ENCODE measurements at regions not wholly inside any gene's neighbourhood (a gene's known extent, or its start where the extent isn't known, plus 50 kb on each side); places are given as distances from the start of the nearest gene placed in this dataset.

DNA sequence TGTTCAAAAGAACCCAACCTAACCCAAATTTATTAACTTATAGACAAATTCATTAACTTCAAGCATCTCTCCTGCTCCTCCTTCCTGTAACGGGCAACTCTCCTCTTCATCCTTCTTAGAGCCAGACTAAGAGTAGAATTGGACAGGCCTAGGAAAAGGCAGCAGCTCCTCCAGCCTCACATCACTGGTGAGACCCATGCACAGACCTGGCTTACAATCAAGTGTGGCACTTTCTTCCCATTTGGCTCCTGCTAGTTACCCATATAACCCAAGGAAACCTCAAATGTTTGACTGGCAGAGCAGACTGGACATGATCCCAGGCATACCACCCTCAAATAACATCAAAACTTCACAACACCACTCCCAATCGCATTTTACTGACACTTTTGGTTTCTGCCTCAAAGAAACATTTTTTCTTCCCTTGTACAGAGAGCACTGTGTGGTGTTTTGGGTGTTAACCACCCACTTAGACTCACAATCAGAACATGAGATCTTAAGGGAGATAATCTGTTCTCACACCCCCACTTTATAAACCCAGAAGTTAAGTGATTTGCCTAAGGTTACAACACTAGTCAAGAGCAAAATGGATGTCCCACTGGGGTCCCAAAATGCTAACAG, 101.4 kb downstream of the SIPA1L2 start:
- ChIA-PET POLR2A (ENCODE audit: low non-redundant PET) (no interaction called here), CTCF (interaction anchor here (0.6 kb wide), 1 partner anchor 9 kb away, joined by 3 read pairs; no protein-coding TSS in a partner anchor)
- DNase-seq (ENCODE audit: low spot score) = no peak
- no peak overlapping the region for H3K27ac ChIP-seq
- TF ChIP-seq, protein P1, sequence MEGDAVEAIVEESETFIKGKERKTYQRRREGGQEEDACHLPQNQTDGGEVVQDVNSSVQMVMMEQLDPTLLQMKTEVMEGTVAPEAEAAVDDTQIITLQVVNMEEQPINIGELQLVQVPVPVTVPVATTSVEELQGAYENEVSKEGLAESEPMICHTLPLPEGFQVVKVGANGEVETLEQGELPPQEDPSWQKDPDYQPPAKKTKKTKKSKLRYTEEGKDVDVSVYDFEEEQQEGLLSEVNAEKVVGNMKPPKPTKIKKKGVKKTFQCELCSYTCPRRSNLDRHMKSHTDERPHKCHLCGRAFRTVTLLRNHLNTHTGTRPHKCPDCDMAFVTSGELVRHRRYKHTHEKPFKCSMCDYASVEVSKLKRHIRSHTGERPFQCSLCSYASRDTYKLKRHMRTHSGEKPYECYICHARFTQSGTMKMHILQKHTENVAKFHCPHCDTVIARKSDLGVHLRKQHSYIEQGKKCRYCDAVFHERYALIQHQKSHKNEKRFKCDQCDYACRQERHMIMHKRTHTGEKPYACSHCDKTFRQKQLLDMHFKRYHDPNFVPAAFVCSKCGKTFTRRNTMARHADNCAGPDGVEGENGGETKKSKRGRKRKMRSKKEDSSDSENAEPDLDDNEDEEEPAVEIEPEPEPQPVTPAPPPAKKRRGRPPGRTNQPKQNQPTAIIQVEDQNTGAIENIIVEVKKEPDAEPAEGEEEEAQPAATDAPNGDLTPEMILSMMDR (conservative IDR thresholded peaks at IDR 0.05; ENCODE audit: low read depth) = no peak

DNA sequence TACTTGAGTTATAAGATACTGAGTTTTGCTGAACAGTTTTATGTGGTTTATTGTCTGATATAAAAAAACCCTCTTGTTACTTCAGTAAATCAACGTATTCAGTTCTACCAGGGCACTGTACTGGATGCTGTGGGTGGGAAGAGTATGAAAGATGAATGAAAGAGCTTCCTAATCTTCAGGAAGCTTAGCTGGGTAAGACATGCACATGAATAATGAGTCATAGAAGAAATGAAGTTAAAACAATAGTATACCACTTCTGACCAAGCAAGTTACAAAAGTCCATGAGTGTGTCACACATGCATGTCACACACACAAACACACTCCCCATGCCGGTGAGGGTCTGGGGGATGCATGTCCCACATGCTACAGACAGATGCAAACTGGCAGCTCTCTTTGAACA, 105.9 kb downstream of the SIPA1L2 start:
- ChIA-PET CTCF (no interaction called here), POLR2A (ENCODE audit: low non-redundant PET) (no interaction called here)
- TF ChIP-seq, protein P1 (conservative IDR thresholded peaks at IDR 0.05; ENCODE audit: low read depth) = no peak
- DNase-seq (ENCODE audit: low spot score) = no peak
- H3K27ac ChIP-seq = no peak overlapping the region

DNA sequence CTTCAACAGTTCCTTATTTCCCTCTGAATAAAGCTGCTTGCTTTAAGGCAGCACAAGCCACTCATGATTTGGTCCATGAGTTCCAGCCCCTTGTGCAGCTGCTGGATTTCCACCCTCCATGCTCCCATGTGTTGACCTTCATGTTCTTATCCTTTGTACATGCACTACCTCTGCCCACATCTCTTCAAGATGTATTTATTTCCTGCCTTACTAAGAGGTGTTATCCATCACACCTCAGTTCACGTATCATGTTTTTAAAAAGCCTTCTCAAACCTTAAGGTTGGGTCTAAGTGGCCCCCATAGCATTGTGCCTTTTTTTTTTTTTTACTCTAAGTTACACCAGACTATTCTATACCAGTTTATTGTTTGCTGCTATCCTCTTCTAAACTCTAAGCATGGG, 107.7 kb downstream of the SIPA1L2 start:
- DNase-seq (ENCODE audit: low spot score) = no peak
- TF ChIP-seq, protein P1 (conservative IDR thresholded peaks at IDR 0.05; ENCODE audit: low read depth) = no peak
- H3K27ac ChIP-seq = no peak overlapping the region
- POLR2A ChIA-PET (ENCODE audit: low non-redundant PET) = no interaction called here
- CTCF ChIA-PET = no interaction called here

DNA sequence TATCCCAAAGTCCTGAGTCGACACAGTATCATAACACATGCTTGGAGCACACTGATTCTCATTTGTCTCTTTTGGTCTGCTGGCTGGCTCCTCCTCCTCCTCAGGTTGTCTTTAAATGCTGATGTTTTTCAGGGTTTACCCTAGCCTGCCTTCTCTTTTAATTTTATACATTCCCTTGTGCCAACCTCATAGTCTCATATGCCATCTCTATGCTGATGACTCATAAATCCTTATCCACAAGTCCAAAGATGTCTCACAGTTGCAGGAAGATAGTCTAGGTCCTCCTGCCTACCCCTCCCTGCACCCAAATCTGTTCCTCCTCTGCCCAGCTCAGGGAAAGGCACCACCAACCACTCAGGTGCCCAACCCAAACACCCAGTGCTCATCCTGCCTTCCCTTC, 108.3 kb downstream of the SIPA1L2 start:
- no peak overlapping the region for H3K27ac ChIP-seq
- TF ChIP-seq, protein P1 (conservative IDR thresholded peaks at IDR 0.05; ENCODE audit: low read depth) = no peak
- ChIA-PET POLR2A (ENCODE audit: low non-redundant PET) (no interaction called here), CTCF (no interaction called here)
- DNase-seq (ENCODE audit: low spot score) = no peak

DNA sequence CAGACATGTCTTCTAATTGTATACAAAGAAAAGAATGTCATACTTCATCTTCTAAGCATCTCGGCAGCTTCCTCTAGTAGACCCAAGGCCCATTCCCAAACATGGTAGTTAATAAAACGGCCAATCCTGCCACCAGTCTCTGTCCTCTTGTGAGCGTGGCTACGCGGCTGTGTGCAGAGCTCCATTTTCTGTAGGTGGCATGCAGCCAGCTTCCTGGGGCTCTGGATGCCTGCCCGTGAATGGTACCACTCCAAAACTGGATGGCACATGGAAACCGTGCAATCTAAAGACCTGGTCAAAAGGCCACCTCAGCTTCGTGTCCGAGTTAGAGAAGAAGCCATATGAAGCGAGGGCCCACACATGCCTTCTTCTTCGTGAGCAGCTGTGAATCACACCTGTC, 110.7 kb downstream of the SIPA1L2 start:
- CTCF ChIA-PET = interaction anchor here (0.7 kb wide), 1 partner anchor 109 kb away, joined by 3 read pairs; no protein-coding TSS in a partner anchor
- TF ChIP-seq, protein P1 (conservative IDR thresholded peaks at IDR 0.05; ENCODE audit: low read depth) = no peak
- no peak overlapping the region for H3K27ac ChIP-seq
- POLR2A ChIA-PET (ENCODE audit: low non-redundant PET) = no interaction called here
- no peak for DNase-seq (ENCODE audit: low spot score)

DNA sequence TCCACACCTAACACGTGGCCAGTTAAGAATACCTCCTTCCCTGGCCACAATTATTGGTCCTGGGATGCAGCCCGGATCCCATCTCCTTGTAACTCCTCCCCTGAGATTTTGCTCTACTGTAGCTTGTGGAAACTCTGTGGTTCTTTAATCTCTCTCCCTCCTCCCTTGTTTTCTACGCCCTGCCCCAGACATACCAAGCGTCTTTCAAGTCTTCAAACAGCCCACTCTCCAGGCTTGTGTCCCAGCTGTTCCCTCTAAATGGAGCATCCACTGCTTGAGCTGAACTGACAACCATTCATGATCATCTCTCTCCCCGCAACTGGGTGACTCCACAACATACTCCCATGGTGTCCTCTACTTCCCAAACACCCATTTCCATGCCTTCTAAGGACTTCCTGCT, 111.6 kb downstream of the SIPA1L2 start:
- TF ChIP-seq, protein P1 (conservative IDR thresholded peaks at IDR 0.05; ENCODE audit: low read depth) = no peak
- ChIA-PET POLR2A (ENCODE audit: low non-redundant PET) (no interaction called here), CTCF (interaction anchor here (0.7 to 1.7 kb wide), 2 partner anchors 12 to 110 kb away, joined by 3 read pairs; no protein-coding TSS in a partner anchor)
- no peak overlapping the region for H3K27ac ChIP-seq
- no peak for DNase-seq (ENCODE audit: low spot score)
